Neural progenitor cell (in vitro differentiated cells): ENCODE measurements at regions not wholly inside any gene's neighbourhood (a gene's known extent, or its start where the extent isn't known, plus 50 kb on each side); places are given as distances from the start of the nearest gene placed in this dataset.

ENCODE experiments used
- DNase-seq: peaks from one replicate; pipeline ENCODE4 v3.0.0-alpha.2; 2016; ENCODE audit warnings: low spot score
- H2AFZ ChIP-seq: fragments of 200-600 bp; sonication (generic); replicated peaks from 2 replicates; pipeline ENCODE4 v1.6.1; 2016; ENCODE audit warnings: antibody characterized with exemption
- H3F3A ChIP-seq: fragments of 200-600 bp; sonication (generic); 2 replicates; pipeline ENCODE4 v1.6.1; 2016; ENCODE audit warnings: antibody characterized with exemption, low read depth
- H3K27ac ChIP-seq: fragments of 200-600 bp; sonication (generic); 2 replicates; pipeline ENCODE4 v1.5.1; 2016; ENCODE audit warnings: mild to moderate bottlenecking
- H3K27me3 ChIP-seq: fragments of 200-600 bp; sonication (generic); 2 replicates; pipeline ENCODE4 v1.6.1; 2016; ENCODE audit warnings: mild to moderate bottlenecking, moderate library complexity
- H3K36me3 ChIP-seq: fragments of 200-600 bp; sonication (generic); 2 replicates; pipeline ENCODE4 v1.5.1; 2016
- H3K4me1 ChIP-seq: fragments of 200-600 bp; sonication (generic); 2 replicates; pipeline ENCODE4 v1.6.1; 2016; ENCODE audit warnings: mixed run types
- H3K4me2 ChIP-seq: fragments of 200-600 bp; sonication (generic); 2 replicates; pipeline ENCODE4 v1.6.1; 2016
- H3K4me3 ChIP-seq: fragments of 200-600 bp; sonication (generic); 2 replicates; pipeline ENCODE4 v1.5.1; 2016
- H3K79me2 ChIP-seq: fragments of 200-600 bp; sonication (generic); 2 replicates; pipeline ENCODE4 v1.6.1; 2016; ENCODE audit warnings: low read depth
- H3K9ac ChIP-seq: fragments of 200-600 bp; sonication (generic); 2 replicates; pipeline ENCODE4 v1.6.1; 2016
- H3K9me3 ChIP-seq: fragments of 200-600 bp; sonication (generic); 2 replicates; pipeline ENCODE4 v1.5.1; 2016; ENCODE audit warnings: low read depth
- H4K20me1 ChIP-seq: fragments of 200-600 bp; sonication (generic); 2 replicates; pipeline ENCODE4 v1.6.1; 2016; ENCODE audit warnings: low read depth
- H3K27ac Mint-ChIP-seq: 3 replicates; pipeline ENCODE4 v1.8.0; 2021; ENCODE audit warnings: mixed read lengths
- H3K27me3 Mint-ChIP-seq: 2 replicates; pipeline ENCODE4 v1.8.0; 2022; ENCODE audit warnings: low read depth, mild to moderate bottlenecking, inconsistent platforms, moderate library complexity, mixed read lengths; ENCODE audit not compliant: insufficient read depth
- H3K36me3 Mint-ChIP-seq: 3 replicates; pipeline ENCODE4 v1.8.0; 2021; ENCODE audit warnings: mixed read lengths
- H3K4me1 Mint-ChIP-seq: 3 replicates; pipeline ENCODE4 v1.8.0; 2021; ENCODE audit warnings: mixed read lengths
- H3K4me3 Mint-ChIP-seq: 3 replicates; pipeline ENCODE4 v1.8.0; 2021; ENCODE audit warnings: mild to moderate bottlenecking, moderate library complexity, mixed read lengths
- H3K9me3 Mint-ChIP-seq: 3 replicates; pipeline ENCODE4 v1.8.0; 2020; ENCODE audit warnings: mixed read lengths
- CTCF ChIP-seq: fragments of 200-600 bp; sonication (generic); IDR thresholded peaks from 2 replicates; pipeline ENCODE4 v1.5.1; 2017; ENCODE audit warnings: antibody characterized with exemption, mild to moderate bottlenecking
- EZH2 ChIP-seq: fragments of 200-600 bp; sonication (generic); IDR thresholded peaks from 2 replicates; pipeline ENCODE4 v1.6.1; 2017; ENCODE audit warnings: antibody characterized with exemption, mild to moderate bottlenecking, moderate library complexity
- EZH2phosphoT487 ChIP-seq: fragments of 200-600 bp; sonication (generic); IDR thresholded peaks from 2 replicates; pipeline ENCODE4 v1.6.1; 2017; ENCODE audit warnings: antibody characterized with exemption

GRCh38 chr10:33826186-33826585 lies 491.7 kb upstream of the NRP1 start:
- Mint-ChIP-seq H3K36me3 (no peaks in the 10 kb centered on the region), H3K4me3 (no peak overlapping the region), H3K27ac (no peak overlapping the region), H3K4me1 (peaks cover 21% of the 10 kb centered on the region), H3K27me3 (peaks cover 2% of the 10 kb centered on the region), H3K9me3 (peaks cover 12% of the 10 kb centered on the region)
- Histone ChIP-seq H3K9ac (no peak overlapping the region), H3K79me2 (no peaks in the 10 kb centered on the region), H3K4me2 (no peak overlapping the region), H3F3A (peaks cover 3% of the 10 kb centered on the region), H3K36me3 (no peaks in the 10 kb centered on the region), H3K27ac (no peak overlapping the region), H4K20me1 (no peaks in the 10 kb centered on the region), H2AFZ (no peak overlapping the region), H3K27me3 (no peaks in the 10 kb centered on the region), H3K4me1 (peaks cover 12% of the 10 kb centered on the region), H3K9me3 (no peaks in the 10 kb centered on the region), H3K4me3 (no peak overlapping the region)
- no peak for TF ChIP-seq EZH2phosphoT487
- no peak for TF ChIP-seq CTCF
- TF ChIP-seq EZH2: no peak
- DNase-seq: no peak

- H3K9me3 ChIP-seq: no peaks in the 10 kb centered on the region
- H3K4me3 Mint-ChIP-seq: no peak overlapping the region
- H3K4me1 Mint-ChIP-seq: peaks cover 42% of the 10 kb centered on the region
- TF ChIP-seq CTCF: no peak
- no peak for TF ChIP-seq EZH2phosphoT487
- TF ChIP-seq EZH2: no peak
- H3K4me1 ChIP-seq: peaks cover 36% of the 10 kb centered on the region
- H2AFZ ChIP-seq: no peak overlapping the region
- peaks cover 6% of the 10 kb centered on the region for H3K27me3 Mint-ChIP-seq
- H3K9ac ChIP-seq: no peak overlapping the region
- no peaks in the 10 kb centered on the region for H3K36me3 Mint-ChIP-seq
- peaks cover 6% of the 10 kb centered on the region for H3K9me3 Mint-ChIP-seq
- H3K27me3 ChIP-seq: no peaks in the 10 kb centered on the region
- no peak overlapping the region for H3K4me3 ChIP-seq
- DNase-seq: no peak
- H3K27ac ChIP-seq: no peak overlapping the region
- peaks cover 15% of the 10 kb centered on the region for H3F3A ChIP-seq
- H3K27ac Mint-ChIP-seq: no peak overlapping the region
- no peaks in the 10 kb centered on the region for H3K36me3 ChIP-seq
- no peaks in the 10 kb centered on the region for H3K79me2 ChIP-seq
- peaks cover 3% of the 10 kb centered on the region for H4K20me1 ChIP-seq
- H3K4me2 ChIP-seq: no peak overlapping the region
These were observed 488.3 kb upstream of the NRP1 start for GRCh38 chr10:33822774-33823173.

GRCh38 chr10:33820531-33820930 lies 486.1 kb upstream of the NRP1 start:
- no peaks in the 10 kb centered on the region for H3K27me3 ChIP-seq
- H3K4me1 ChIP-seq: peaks cover 40% of the 10 kb centered on the region
- DNase-seq: peak; percentile 81
- no peak for TF ChIP-seq CTCF
- no peak for TF ChIP-seq EZH2
- no peak for TF ChIP-seq EZH2phosphoT487
- H3K36me3 ChIP-seq: no peaks in the 10 kb centered on the region
- Mint-ChIP-seq H3K4me3 (peak overlapping the region; percentile 56), H3K9me3 (peaks cover under 1% of the 10 kb centered on the region), H3K27ac (peak overlapping the region; percentile 38), H3K36me3 (no peaks in the 10 kb centered on the region), H3K27me3 (peaks cover 4% of the 10 kb centered on the region), H3K4me1 (peaks cover 46% of the 10 kb centered on the region)
- no peak overlapping the region for H3K4me3 ChIP-seq
- H3K9ac ChIP-seq: no peak overlapping the region
- H3K79me2 ChIP-seq: no peaks in the 10 kb centered on the region
- peak overlapping the region; percentile 44 for H3K27ac ChIP-seq
- H3K9me3 ChIP-seq: no peaks in the 10 kb centered on the region
- H3F3A ChIP-seq: peaks cover 15% of the 10 kb centered on the region
- peaks cover 3% of the 10 kb centered on the region for H4K20me1 ChIP-seq
- peak overlapping the region; percentile 50 for H3K4me2 ChIP-seq
- no peak overlapping the region for H2AFZ ChIP-seq
